ENCODE measurements at regions not wholly inside any gene's neighbourhood (a gene's known extent, or its start where the extent isn't known, plus 50 kb on each side); places are given as distances from the start of the nearest gene placed in this dataset.

GRCh38 chr5:71865665-71866320, 146.7 kb downstream of the CARTPT start:
- no peak for DNase-seq (ENCODE audit: low spot score)

- no peak for DNase-seq (ENCODE audit: low spot score)
These were observed 153.3 kb downstream of the CARTPT start for GRCh38 chr5:71872311-71872864.

GRCh38 chr5:71873191-71873591, 154.1 kb downstream of the CARTPT start:
- no peak for DNase-seq (ENCODE audit: low spot score)

- DNase-seq (ENCODE audit: low spot score), result no peak
These were observed 155.4 kb downstream of the CARTPT start for GRCh38 chr5:71874521-71874920.

GRCh38 chr5:71877511-71877910, 158.4 kb downstream of the CARTPT start:
- DNase-seq (ENCODE audit: low spot score), result no peak

GRCh38 chr5:71880536-71880935, 161.5 kb downstream of the CARTPT start:
- no peak for DNase-seq (ENCODE audit: low spot score)

GRCh38 chr5:71882826-71883741, 164.0 kb downstream of the CARTPT start:
- no peak for DNase-seq (ENCODE audit: low spot score)

GRCh38 chr5:71883742-71884103, 164.6 kb downstream of the CARTPT start:
- DNase-seq (ENCODE audit: low spot score), result no peak

- DNase-seq (ENCODE audit: low spot score), result peak; percentile 53
These were observed 165.9 kb downstream of the CARTPT start for GRCh38 chr5:71884926-71885325.

GRCh38 chr5:71886406-71886805, 167.3 kb downstream of the CARTPT start:
- no peak for DNase-seq (ENCODE audit: low spot score)

- peak; percentile 35 for DNase-seq (ENCODE audit: low spot score)
These were observed 168.6 kb downstream of the CARTPT start for GRCh38 chr5:71887680-71888079.

- DNase-seq (ENCODE audit: low spot score), result no peak
These were observed 172.3 kb downstream of the CARTPT start for GRCh38 chr5:71891406-71891805.

GRCh38 chr5:71891856-71892255, 172.8 kb downstream of the CARTPT start:
- no peak for DNase-seq (ENCODE audit: low spot score)

GRCh38 chr5:71892641-71893365, 173.7 kb downstream of the CARTPT start:
- no peak for DNase-seq (ENCODE audit: low spot score)

GRCh38 chr5:71893451-71893850, 174.4 kb downstream of the CARTPT start:
- DNase-seq (ENCODE audit: low spot score), result no peak

GRCh38 chr5:71894091-71894490, 175.0 kb downstream of the CARTPT start:
- DNase-seq (ENCODE audit: low spot score), result no peak

GRCh38 chr5:71895546-71895945, 176.5 kb downstream of the CARTPT start:
- no peak for DNase-seq (ENCODE audit: low spot score)

- DNase-seq (ENCODE audit: low spot score), result peak; percentile 58
These were observed 180.8 kb downstream of the CARTPT start for GRCh38 chr5:71899865-71900342.

- no peak for DNase-seq (ENCODE audit: low spot score)
These were observed 184.7 kb downstream of the CARTPT start for GRCh38 chr5:71903808-71904207.

GRCh38 chr5:71904852-71905251, 185.8 kb downstream of the CARTPT start:
- no peak for DNase-seq (ENCODE audit: low spot score)

- DNase-seq (ENCODE audit: low spot score), result no peak
These were observed 187.0 kb downstream of the CARTPT start for GRCh38 chr5:71905834-71906711.

All from LoVo (cell line).